GM12878 (cell line): ENCODE measurements at regions not wholly inside any gene's neighbourhood (a gene's known extent, or its start where the extent isn't known, plus 50 kb on each side); places are given as distances from the start of the nearest gene placed in this dataset.

ENCODE experiments used
- ATAC-seq: fragments of 200-7000 bp; cut with Tn5 transposase; 3 replicates; pipeline ENCODE4 v1.9.1; 2020; ENCODE audit warnings: mild to moderate bottlenecking, moderate library complexity
- BruUV-seq: library from RNA; stranded (reverse); fragments of 400-500 nt; replicated peaks from 2 replicates; lab custom pipeline; 2021; lab: Mats Ljungman, UMichigan
- CTCF ChIA-PET: fragments of 300-600 bp; sonication (Branson Sonifier 250); formaldehyde crosslinking; extraction: SDS; loops from one replicate; lab custom pipeline; 2021; ENCODE audit warnings: inconsistent platforms; lab: Yijun Ruan, JAX
- POLR2A ChIA-PET: fragments of 350-600 bp; formaldehyde crosslinking; extraction: SDS; loops from one replicate; lab custom pipeline; 2021; ENCODE audit warnings: inconsistent platforms; lab: Charles Lee
- RAD21 ChIA-PET: fragments of 300-600 bp; sonication (Branson Sonifier 250); formaldehyde crosslinking; loops from one replicate; lab custom pipeline; 2023; ENCODE audit warnings: antibody characterized with exemption; ENCODE audit not compliant: unreplicated experiment; lab: Charles Lee
- SMC1A ChIA-PET: fragments of 300-600 bp; sonication (Branson Sonifier 250); formaldehyde crosslinking; loops from one replicate; lab custom pipeline; 2023; ENCODE audit not compliant: unreplicated experiment, uncharacterized antibody; lab: Charles Lee
- DNase-seq: peaks from one replicate; pipeline ENCODE4 v3.0.0-alpha.2; 2011; ENCODE audit warnings: low read depth, low spot score
- FAIRE-seq: peaks from 3 replicates; lab custom pipeline; 2011; peaks lifted over from hg19 to GRCh38; lab: Jason Lieb, UNC
- H2AFZ ChIP-seq: 2 replicates; pipeline ENCODE4 v1.6.0; 2011; ENCODE audit warnings: low read depth, low read length, control low read depth; ENCODE audit not compliant: control insufficient read depth
- H3K27ac ChIP-seq: 2 replicates; pipeline ENCODE4 v1.5.1; 2011; ENCODE audit warnings: control low read depth; ENCODE audit not compliant: control insufficient read depth, insufficient read depth
- H3K27me3 ChIP-seq, 2 experiments: replicated peaks in 1 of 2; 2 replicates each; pipeline versions ENCODE4 v1.6.0 to v1.6.1; 2011; ENCODE audit warnings: low read length in 1 of 2; ENCODE audit not compliant: control insufficient read depth in 2 of 2, insufficient read depth in 2 of 2
- H3K36me3 ChIP-seq, 2 experiments: 2 replicates each; pipeline ENCODE4 v1.5.1; 2011; ENCODE audit warnings: low read length in 1 of 2; ENCODE audit not compliant: control insufficient read depth in 2 of 2, insufficient read depth in 2 of 2
- H3K4me1 ChIP-seq: 2 replicates; pipeline ENCODE4 v1.6.1; 2011; ENCODE audit warnings: mild to moderate bottlenecking, low read length, moderate library complexity, mixed read lengths; ENCODE audit not compliant: control insufficient read depth, insufficient read depth
- H3K4me2 ChIP-seq: 2 replicates; pipeline ENCODE4 v1.6.0; 2011; ENCODE audit warnings: control low read depth; ENCODE audit not compliant: control insufficient read depth, insufficient read depth
- H3K4me3 ChIP-seq: fragments of 200-600 bp; sonication (generic); 2 replicates; pipeline ENCODE4 v1.5.1; 2016
- H3K79me2 ChIP-seq: 2 replicates; pipeline ENCODE4 v1.6.0; 2011; ENCODE audit warnings: low read length; ENCODE audit not compliant: control insufficient read depth, insufficient read depth
- H3K9ac ChIP-seq: 2 replicates; pipeline ENCODE4 v1.8.0; 2011; ENCODE audit warnings: low read length, control low read depth, mixed read lengths; ENCODE audit not compliant: control insufficient read depth, insufficient read depth
- H3K9me3 ChIP-seq: replicated peaks from 3 replicates; pipeline ENCODE4 v1.5.1; 2011; ENCODE audit warnings: mild to moderate bottlenecking, low read length; ENCODE audit not compliant: control insufficient read depth, insufficient read depth
- H4K20me1 ChIP-seq: 2 replicates; pipeline ENCODE4 v1.6.0; 2011; ENCODE audit not compliant: control insufficient read depth, insufficient read depth
- ATF3 ChIP-seq: IDR thresholded peaks from 2 replicates; pipeline ENCODE4 v1.6.1; 2011; ENCODE audit warnings: low read depth, mild to moderate bottlenecking, low read length, moderate library complexity, borderline replicate concordance; ENCODE audit errors: extremely low read depth
- BHLHE40 ChIP-seq, 2 experiments: fragments of 450-650 bp in 1 of 2; IDR thresholded peaks; 2 replicates each; pipeline ENCODE4 v1.6.1; 2011 to 2017; ENCODE audit warnings: low read depth in 2 of 2, borderline replicate concordance in 1 of 2, improper control_type of control experiment in 1 of 2, low read length in 1 of 2, mild to moderate bottlenecking in 1 of 2
- CTCF ChIP-seq, 3 experiments: IDR thresholded peaks in 2 of 3; conservative IDR thresholded peaks in 1 of 3; 2 replicates each; pipeline ENCODE4 v1.5.1; 2011; ENCODE audit warnings: low read depth in 3 of 3, low read length in 3 of 3, mild to moderate bottlenecking in 3 of 3, control low read depth in 2 of 3, moderate library complexity in 2 of 3, inconsistent platforms in 1 of 3, mixed read lengths in 1 of 3; ENCODE audit not compliant: control insufficient read depth in 2 of 3, insufficient read depth in 1 of 3; ENCODE audit errors: extremely low read depth in 1 of 3
- ELK1 ChIP-seq: IDR thresholded peaks from 2 replicates; pipeline ENCODE4 v1.6.1; 2012; ENCODE audit warnings: low read depth, low read length, improper control_type of control experiment
- HCFC1 ChIP-seq: fragments of 150-350 bp; IDR thresholded peaks from 2 replicates; pipeline ENCODE4 v1.6.1; 2014; ENCODE audit warnings: low read length
- IKZF1 ChIP-seq: fragments of 450-650 bp; conservative IDR thresholded peaks from 2 replicates; pipeline ENCODE4 v1.6.1; 2017; ENCODE audit warnings: antibody characterized with exemption, mild to moderate bottlenecking
- IRF5 ChIP-seq: fragments of 450-650 bp; IDR thresholded peaks from 2 replicates; pipeline ENCODE4 v1.6.1; 2017; ENCODE audit warnings: borderline replicate concordance
- KAT2A ChIP-seq: conservative IDR thresholded peaks from 2 replicates; pipeline ENCODE4 v1.6.1; 2011; ENCODE audit warnings: low read depth, low read length; ENCODE audit not compliant: control insufficient read depth
- MTA3 ChIP-seq: IDR thresholded peaks from 2 replicates; pipeline ENCODE4 v1.6.1; 2012; ENCODE audit warnings: low read length, inconsistent platforms, borderline replicate concordance
- RAD21 ChIP-seq: IDR thresholded peaks from 2 replicates; pipeline ENCODE4 v1.6.1; 2011; ENCODE audit warnings: mild to moderate bottlenecking, low read depth, low read length, moderate library complexity; ENCODE audit not compliant: insufficient read depth
- SKIL ChIP-seq: fragments of 450-650 bp; IDR thresholded peaks from 2 replicates; pipeline ENCODE4 v1.6.1; 2017; ENCODE audit warnings: mild to moderate bottlenecking, low read depth, inconsistent platforms; ENCODE audit not compliant: poor library complexity, severe bottlenecking
- SMAD1 ChIP-seq: fragments of 450-650 bp; IDR thresholded peaks from 2 replicates; pipeline ENCODE4 v1.6.1; 2018; ENCODE audit warnings: mild to moderate bottlenecking, low read depth; ENCODE audit not compliant: partially characterized antibody
- SMARCA5 ChIP-seq: fragments of 450-650 bp; IDR thresholded peaks from 2 replicates; pipeline ENCODE4 v1.6.1; 2017; ENCODE audit warnings: mild to moderate bottlenecking
- SMC3 ChIP-seq: IDR thresholded peaks from 2 replicates; pipeline ENCODE4 v1.6.1; 2011; ENCODE audit warnings: low read length, improper control_type of control experiment, borderline replicate concordance
- SRF ChIP-seq, 2 experiments: IDR thresholded peaks; 2 replicates each; pipeline ENCODE4 v1.6.1; 2011; ENCODE audit warnings: low read depth in 2 of 2, low read length in 2 of 2, mild to moderate bottlenecking in 1 of 2, moderate library complexity in 1 of 2
- ZBED1 ChIP-seq: IDR thresholded peaks from 2 replicates; pipeline ENCODE4 v1.6.1; 2016; ENCODE audit warnings: borderline replicate concordance
- WGBS: methylation state at CpG from one replicate; pipeline ENCODE4 v1.1.6; 2016; ENCODE audit warnings: low lambda C conversion rate; ENCODE audit not compliant: insufficient replicate concordance, insufficient coverage; ENCODE audit errors: missing lambda C conversion rate; 5-methylcytosine and 5-hydroxymethylcytosine counted together
- in situ Hi-C: fragments of 300-500 bp; cut with MboI; formaldehyde crosslinking; loops from 9 replicates; pipeline ENCODE4 v1.14.3; 2018; ENCODE audit warnings: mixed read lengths
- intact Hi-C: fragments of 100-400 bp; cut with micrococcal nuclease; formaldehyde crosslinking; loops from one replicate; pipeline ENCODE4 v1.14.2; 2022; ENCODE audit not compliant: unreplicated experiment

GRCh38 chr3:187616307-187616972 is 53.8 kb downstream of the SST start:
- Histone ChIP-seq H3K9ac (no peak overlapping the region), H2AFZ (no peak overlapping the region), H3K4me1 (no peaks in the 10 kb centered on the region), H3K27me3 (no peaks in the 10 kb centered on the region; a peak in 1 of 4 replicates), H3K79me2 (no peaks in the 10 kb centered on the region), H3K4me2 (no peak overlapping the region), H3K9me3 (no peaks in the 10 kb centered on the region), H3K4me3 (no peak overlapping the region), H3K36me3 (no peaks in the 10 kb centered on the region), H4K20me1 (no peaks in the 10 kb centered on the region), H3K27ac (no peak overlapping the region)
- no peak for DNase-seq
- RAD21 ChIA-PET = interaction anchor here (0.8 to 2.5 kb wide), 7 partner anchors 24 to 300 kb away, joined by 3 to 26 read pairs (median 6); no protein-coding TSS in a partner anchor
- POLR2A ChIA-PET = interaction anchor here (0.8 kb wide), 1 partner anchor 63 kb away, joined by 3 read pairs; no protein-coding TSS in a partner anchor
- intact Hi-C loops (loop anchor here (1.0 kb wide), 2 partner anchors 63 to 297 kb away; no protein-coding TSS in a partner anchor), in situ Hi-C loops (no loop called here)
- SMC1A ChIA-PET = interaction anchor here (0.6 to 3.4 kb wide), 14 partner anchors 15 to 298 kb away, joined by 3 to 33 read pairs (median 3); no protein-coding TSS in a partner anchor
- CTCF ChIA-PET = interaction anchor here (0.8 to 4.5 kb wide), 22 partner anchors 8 to 386 kb away, joined by 3 to 66 read pairs (median 4); partner anchors contain the start of gene RTP2
- BruUV-seq = no TSS peak
- peak; percentile 78 for FAIRE-seq
- 24% methylated on average over 4 of the region's 4 CpGs for WGBS
- ATAC-seq = peak; percentile 89
- no peak for TF ChIP-seq SMARCA5
- no peak for TF ChIP-seq IKZF1
- TF ChIP-seq ZBED1 = no peak
- TF ChIP-seq BHLHE40 (IDR thresholded peaks at IDR 0.05; ENCODE audit: borderline replicate concordance in 1 of 2, low read depth in 2 of 2, low read length in 1 of 2) = peak in 1 of 2 experiments; percentile 50; a peak in 1 of 4 replicates
- peak; percentile 66 to 69 (median 66) for TF ChIP-seq CTCF (IDR thresholded peaks at IDR 0.05 in 2 of 3, conservative IDR thresholded peaks at IDR 0.05 in 1 of 3; ENCODE audit: control insufficient read depth in 2 of 3, extremely low read depth in 1 of 3, insufficient read depth in 1 of 3, low read depth in 3 of 3, low read length in 3 of 3)
- peak; percentile 69; the same call in 1 of the 2 replicates for TF ChIP-seq SMC3
- no peak for TF ChIP-seq SKIL
- no peak for TF ChIP-seq KAT2A
- TF ChIP-seq SMAD1 = no peak
- peak; percentile 97 to 99 for TF ChIP-seq SRF (IDR thresholded peaks at IDR 0.05; ENCODE audit: low read depth in 2 of 2, low read length in 2 of 2)
- TF ChIP-seq ATF3 = no peak
- TF ChIP-seq RAD21 = peak; percentile 70
- TF ChIP-seq HCFC1 = no peak
- TF ChIP-seq IRF5 = no peak
- no peak for TF ChIP-seq MTA3
- TF ChIP-seq ELK1 = peak; percentile 82
